Thoracic aorta (tissue), 2 donors: ENCODE measurements at regions not wholly inside any gene's neighbourhood (a gene's known extent, or its start where the extent isn't known, plus 50 kb on each side); places are given as distances from the start of the nearest gene placed in this dataset.

ENCODE experiments used
- ATAC-seq: fragments of 150-250 bp; one replicate; pipeline ENCODE4 v1.8.0; 2017; ENCODE audit warnings: low read depth; ENCODE audit not compliant: insufficient number of reproducible peaks, low FRiP score
- DNase-seq: peaks from one replicate; pipeline ENCODE4 v3.0.0-alpha.2; 2020; ENCODE audit warnings: low spot score
- H3K27ac ChIP-seq, 2 donors: fragments of 200-600 bp; sonication (generic); 1 replicate in 1 of 2; 2 replicates in 1 of 2; pipeline ENCODE4 v1.5.1; 2016; ENCODE audit warnings: mild to moderate bottlenecking in 2 of 2, moderate library complexity in 2 of 2
- H3K27me3 ChIP-seq: fragments of 200-600 bp; sonication (generic); replicated peaks from 2 replicates; pipeline ENCODE4 v1.6.0; 2016; ENCODE audit warnings: mild to moderate bottlenecking; ENCODE audit not compliant: insufficient read depth
- H3K36me3 ChIP-seq: fragments of 200-600 bp; sonication (generic); one replicate; pipeline ENCODE4 v1.5.1; 2016
- H3K4me1 ChIP-seq, 2 donors: fragments of 200-600 bp; sonication (generic); 1 replicate in 1 of 2; 2 replicates in 1 of 2; pipeline versions ENCODE4 v1.5.1 to v1.6.0; 2016; ENCODE audit warnings: low read depth in 2 of 2, mild to moderate bottlenecking in 1 of 2; ENCODE audit not compliant: control insufficient read depth in 1 of 2
- H3K4me3 ChIP-seq: fragments of 200-600 bp; sonication (generic); 2 replicates; pipeline ENCODE4 v1.5.1; 2016; ENCODE audit warnings: mild to moderate bottlenecking
- H3K9me3 ChIP-seq: fragments of 200-600 bp; sonication (generic); 2 replicates; pipeline ENCODE4 v1.5.1; 2016
- CTCF ChIP-seq: fragments of 200-600 bp; sonication (generic); IDR thresholded peaks from one replicate; pipeline ENCODE4 v1.5.1; 2019; ENCODE audit warnings: antibody characterized with exemption

GRCh38 chr1:34696230-34696629 lies 58.6 kb upstream of the GJB5 start:
- no peak for TF ChIP-seq CTCF
- no peak for DNase-seq
- Histone ChIP-seq H3K36me3 (no peaks in the 10 kb centered on the region), H3K4me1 (no peaks in the 10 kb centered on the region), H3K27me3 (no peaks in the 10 kb centered on the region), H3K27ac (no peak overlapping the region), H3K4me3 (no peak overlapping the region), H3K9me3 (no peaks in the 10 kb centered on the region)
- ATAC-seq = no peak

- Histone ChIP-seq H3K36me3 (no peaks in the 10 kb centered on the region), H3K4me1 (no peaks in the 10 kb centered on the region), H3K27ac (no peak overlapping the region), H3K9me3 (no peaks in the 10 kb centered on the region), H3K4me3 (no peak overlapping the region), H3K27me3 (no peaks in the 10 kb centered on the region)
- DNase-seq (no peak), ATAC-seq (no peak)
- TF ChIP-seq CTCF = no peak
Measured at GRCh38 chr1:34696981-34697380, 57.9 kb upstream of the GJB5 start.

GRCh38 chr1:34697818-34698217 lies 57.0 kb upstream of the GJB5 start:
- H3K4me1 ChIP-seq = no peaks in the 10 kb centered on the region
- no peak for TF ChIP-seq CTCF
- ATAC-seq (no peak), DNase-seq (no peak)
- no peak overlapping the region for H3K27ac ChIP-seq
- no peak overlapping the region for H3K4me3 ChIP-seq
- no peaks in the 10 kb centered on the region for H3K36me3 ChIP-seq
- H3K27me3 ChIP-seq = no peaks in the 10 kb centered on the region
- H3K9me3 ChIP-seq = no peaks in the 10 kb centered on the region

GRCh38 chr1:34701326-34702060 lies 53.4 kb upstream of the GJB5 start:
- no peak for TF ChIP-seq CTCF
- H3K4me1 ChIP-seq = no peaks in the 10 kb centered on the region
- no peak for DNase-seq
- no peaks in the 10 kb centered on the region for H3K27me3 ChIP-seq
- ATAC-seq = no peak
- no peaks in the 10 kb centered on the region for H3K36me3 ChIP-seq
- H3K4me3 ChIP-seq = no peak overlapping the region
- no peaks in the 10 kb centered on the region for H3K9me3 ChIP-seq
- no peak overlapping the region for H3K27ac ChIP-seq
